Nephron progenitor cell (in vitro differentiated cells): ENCODE measurements at regions not wholly inside any gene's neighbourhood (a gene's known extent, or its start where the extent isn't known, plus 50 kb on each side); places are given as distances from the start of the nearest gene placed in this dataset.
A peak's percentile ranks its signal among the peaks of the same experiment; 100 is the strongest.

Experiments
- DNase-seq: peaks from one replicate; pipeline ENCODE4 v3.0.0; 2021
- H3K27ac Mint-ChIP-seq: 2 replicates; pipeline ENCODE4 v1.8.0; 2021; ENCODE audit warnings: mild to moderate bottlenecking, moderate library complexity, mixed read lengths
- H3K27me3 Mint-ChIP-seq: 2 replicates; pipeline ENCODE4 v1.8.0; 2021; ENCODE audit warnings: mild to moderate bottlenecking, low read depth, mixed read lengths; ENCODE audit not compliant: poor library complexity
- H3K36me3 Mint-ChIP-seq: 2 replicates; pipeline ENCODE4 v1.8.0; 2021; ENCODE audit warnings: low read depth, mixed read lengths
- H3K4me1 Mint-ChIP-seq: 2 replicates; pipeline ENCODE4 v1.8.0; 2021; ENCODE audit warnings: mixed read lengths
- H3K4me3 Mint-ChIP-seq: 2 replicates; pipeline ENCODE4 v1.8.0; 2021; ENCODE audit warnings: mild to moderate bottlenecking, moderate library complexity, mixed read lengths
- H3K9me3 Mint-ChIP-seq: 2 replicates; pipeline ENCODE4 v1.8.0; 2021; ENCODE audit warnings: mild to moderate bottlenecking, moderate library complexity, mixed read lengths
- CTCF ChIP-seq: fragments of 200-600 bp; sonication (generic); IDR thresholded peaks from 2 replicates; pipeline ENCODE4 v1.5.0; 2021; ENCODE audit warnings: antibody characterized with exemption

GRCh38 chr4:103484521-103484920, 235.3 kb downstream of the TACR3 start:
- H3K4me3 Mint-ChIP-seq, result no peak overlapping the region
- H3K27me3 Mint-ChIP-seq, result no peaks in the 10 kb centered on the region

GRCh38 chr4:103482893-103483292, 236.9 kb downstream of the TACR3 start:
- Mint-ChIP-seq H3K4me1 (no peaks in the 10 kb centered on the region), H3K27me3 (no peaks in the 10 kb centered on the region), H3K4me3 (no peak overlapping the region), H3K36me3 (no peaks in the 10 kb centered on the region), H3K27ac (no peak overlapping the region), H3K9me3 (peaks cover 18% of the 10 kb centered on the region)
- no peak for TF ChIP-seq CTCF
- DNase-seq, result no peak

More at GRCh38 chr4:103484521-103484920, 235.3 kb downstream of the TACR3 start:
- DNase-seq, result no peak
- peaks cover 19% of the 10 kb centered on the region for H3K9me3 Mint-ChIP-seq
- no peaks in the 10 kb centered on the region for H3K36me3 Mint-ChIP-seq
- H3K4me1 Mint-ChIP-seq, result no peaks in the 10 kb centered on the region
- no peak for TF ChIP-seq CTCF
- no peak overlapping the region for H3K27ac Mint-ChIP-seq

- H3K4me1 Mint-ChIP-seq, result no peaks in the 10 kb centered on the region
- H3K4me3 Mint-ChIP-seq, result no peak overlapping the region
- no peak for TF ChIP-seq CTCF
- no peaks in the 10 kb centered on the region for H3K27me3 Mint-ChIP-seq
- peaks cover 14% of the 10 kb centered on the region for H3K9me3 Mint-ChIP-seq
- DNase-seq, result no peak
- peak overlapping the region; percentile 58 for H3K27ac Mint-ChIP-seq
- H3K36me3 Mint-ChIP-seq, result no peaks in the 10 kb centered on the region
These were observed 237.3 kb downstream of the TACR3 start for GRCh38 chr4:103482471-103482870.

GRCh38 chr4:103478734-103479133, 241.1 kb downstream of the TACR3 start:
- H3K9me3 Mint-ChIP-seq, result no peaks in the 10 kb centered on the region
- peak overlapping the region; percentile 92 for H3K27ac Mint-ChIP-seq
- TF ChIP-seq CTCF, result no peak
- no peaks in the 10 kb centered on the region for H3K27me3 Mint-ChIP-seq
- no peaks in the 10 kb centered on the region for H3K36me3 Mint-ChIP-seq
- no peak overlapping the region for H3K4me3 Mint-ChIP-seq
- no peak for DNase-seq
- no peaks in the 10 kb centered on the region for H3K4me1 Mint-ChIP-seq

GRCh38 chr4:103478210-103478609, 241.6 kb downstream of the TACR3 start:
- DNase-seq, result no peak
- no peak overlapping the region for H3K4me3 Mint-ChIP-seq
- no peaks in the 10 kb centered on the region for H3K4me1 Mint-ChIP-seq
- no peaks in the 10 kb centered on the region for H3K27me3 Mint-ChIP-seq
- no peaks in the 10 kb centered on the region for H3K9me3 Mint-ChIP-seq
- H3K36me3 Mint-ChIP-seq, result no peaks in the 10 kb centered on the region
- peak overlapping the region; percentile 92 for H3K27ac Mint-ChIP-seq
- TF ChIP-seq CTCF, result no peak

GRCh38 chr4:103457566-103457965, 259.4 kb upstream of the CENPE start:
- H3K36me3 Mint-ChIP-seq, result no peaks in the 10 kb centered on the region
- H3K27me3 Mint-ChIP-seq, result no peaks in the 10 kb centered on the region
- no peak for DNase-seq
- H3K4me1 Mint-ChIP-seq, result no peaks in the 10 kb centered on the region
- H3K4me3 Mint-ChIP-seq, result no peak overlapping the region
- H3K9me3 Mint-ChIP-seq, result peaks cover 20% of the 10 kb centered on the region
- H3K27ac Mint-ChIP-seq, result no peak overlapping the region
- TF ChIP-seq CTCF, result no peak
